NCI-H128 (cell line): ENCODE measurements at regions not wholly inside any gene's neighbourhood (a gene's known extent, or its start where the extent isn't known, plus 50 kb on each side); places are given as distances from the start of the nearest gene placed in this dataset.

ENCODE experiments used
- DNase-seq: peaks from one replicate; lab custom pipeline; 2025; ENCODE audit not compliant: unreplicated experiment; lab: John Stamatoyannopoulos, UW

DNA sequence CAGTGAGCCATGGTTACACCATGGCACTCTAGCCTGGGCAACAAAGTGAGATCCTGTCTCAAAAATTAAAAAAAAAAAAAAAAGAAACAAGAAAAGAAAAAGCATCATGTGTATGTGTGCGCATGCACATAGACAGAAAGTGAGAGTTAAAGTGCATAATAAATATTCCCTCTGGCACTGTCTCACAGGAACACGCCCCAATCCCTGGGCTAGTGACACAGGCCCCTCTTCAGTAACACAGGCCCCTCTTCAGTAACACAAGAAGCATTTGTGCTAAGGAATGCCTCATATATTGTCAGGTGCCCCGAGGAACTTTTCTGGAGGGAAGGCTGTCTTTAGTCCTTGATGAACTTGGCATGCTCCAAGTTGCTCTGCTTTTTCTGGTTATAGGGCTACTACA is 57.5 kb downstream of the RPL27A start:
- no peak for DNase-seq

DNA sequence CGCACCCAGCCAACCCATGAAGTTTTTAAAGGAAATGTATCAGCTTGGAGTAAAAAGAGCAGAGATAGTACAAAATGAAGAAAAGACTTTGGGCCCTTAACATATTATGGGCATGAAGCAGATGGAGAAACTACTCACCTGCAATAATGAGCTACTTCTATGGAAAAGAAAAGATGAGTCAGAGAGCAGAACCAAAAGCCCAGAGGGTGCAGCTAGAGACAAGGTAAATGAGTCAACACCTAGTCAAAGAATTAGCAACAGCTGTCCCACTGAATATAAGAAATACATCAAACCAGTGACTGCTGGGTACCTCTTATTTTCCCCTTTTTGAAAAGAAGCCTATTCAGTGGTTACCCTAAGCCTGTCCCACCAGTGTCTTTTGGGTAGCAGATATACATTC is 61.8 kb downstream of the RPL27A start:
- DNase-seq = no peak

GRCh38 chr11:8745431-8746253 is 63.0 kb downstream of the RPL27A start:
- DNase-seq = no peak

GRCh38 chr11:8746331-8746974 is 63.9 kb downstream of the RPL27A start:
- DNase-seq = no peak

DNA sequence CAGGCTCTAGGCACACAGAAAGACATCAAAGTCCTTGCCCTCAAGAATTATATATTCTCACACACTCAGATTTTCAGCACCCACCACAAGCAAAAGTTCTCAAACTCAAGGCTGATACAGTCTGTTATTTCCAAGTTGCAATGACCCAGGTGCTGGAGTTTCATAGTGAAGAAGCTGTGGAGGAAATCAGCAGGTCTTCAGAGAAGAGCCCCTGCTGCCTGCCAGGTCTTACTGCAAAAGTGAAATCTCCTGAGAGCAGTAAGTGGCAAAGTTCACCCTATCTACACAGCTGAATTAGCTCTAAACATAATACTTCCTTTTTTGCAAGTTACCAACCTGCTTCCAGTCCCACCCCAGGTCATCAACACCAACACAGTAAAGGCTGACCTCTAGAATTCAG is 64.6 kb downstream of the RPL27A start:
- DNase-seq = no peak

- DNase-seq = no peak
Measured at GRCh38 chr11:8748317-8748716, 65.7 kb downstream of the RPL27A start.

DNA sequence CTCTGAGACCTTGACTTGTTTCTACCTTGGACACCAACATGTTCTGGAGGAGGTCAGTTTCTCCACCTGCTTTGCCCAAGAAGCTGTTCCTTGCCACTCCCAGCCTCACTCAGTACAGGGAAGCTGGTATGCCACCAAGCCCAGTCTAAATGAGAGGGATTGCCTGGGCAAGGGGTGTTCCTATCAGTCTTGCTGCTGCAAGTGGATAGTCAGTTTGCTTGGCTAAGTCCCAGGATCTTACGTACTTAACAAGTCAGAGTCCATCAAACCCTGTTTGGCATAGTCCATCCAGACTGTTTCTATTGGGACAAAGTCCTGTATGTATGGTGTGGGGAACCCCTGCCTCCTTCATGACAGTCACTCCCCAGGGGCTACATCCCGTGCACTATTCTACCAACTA is 66.6 kb downstream of the RPL27A start:
- no peak for DNase-seq

DNA sequence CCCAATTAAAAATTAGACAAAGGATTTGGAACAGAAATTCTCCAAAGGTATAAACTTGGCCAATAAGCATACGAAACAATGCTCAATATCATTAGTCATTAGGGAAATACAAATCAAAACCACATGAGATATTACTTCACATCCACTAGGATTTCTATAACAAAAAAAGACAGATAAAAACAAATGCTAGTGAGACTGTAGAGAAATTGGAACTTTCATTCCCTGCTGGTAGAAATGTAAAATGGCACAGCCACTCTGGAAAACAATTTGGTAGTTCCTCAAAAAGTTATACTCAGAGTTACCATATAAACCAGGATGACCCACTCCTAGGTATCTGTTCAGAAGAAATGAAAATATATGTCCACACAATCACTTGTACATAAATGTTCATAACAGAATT is 71.6 kb downstream of the RPL27A start:
- DNase-seq = no peak

GRCh38 chr11:8756201-8756600 is 73.6 kb downstream of the RPL27A start:
- DNase-seq = no peak

- DNase-seq = no peak
Measured at GRCh38 chr11:8757047-8757446, 74.5 kb downstream of the RPL27A start.

- no peak for DNase-seq
Measured at GRCh38 chr11:8757533-8757932, 74.9 kb downstream of the RPL27A start.

- no peak for DNase-seq
Measured at GRCh38 chr11:8758619-8759169, 76.1 kb downstream of the RPL27A start.

DNA sequence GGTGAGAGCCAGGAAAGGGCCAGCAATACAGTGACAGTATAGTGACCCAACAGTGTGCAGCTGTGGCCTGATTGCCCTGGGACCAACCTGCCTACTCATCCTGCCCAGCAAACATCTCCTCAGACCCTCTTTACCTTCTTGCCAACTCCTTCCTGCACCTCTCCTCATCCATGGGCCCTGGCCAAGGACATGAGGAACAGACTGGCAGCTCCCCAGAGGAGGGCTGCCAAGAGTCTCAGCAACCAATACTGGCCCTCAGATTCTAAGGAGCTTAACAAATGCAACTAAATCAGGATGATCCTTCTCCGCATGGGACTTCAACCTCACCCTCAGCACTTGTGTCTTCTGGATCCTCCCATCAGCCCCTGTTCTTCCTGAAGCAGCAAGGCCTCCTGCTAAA is 77.0 kb downstream of the RPL27A start:
- no peak for DNase-seq

DNA sequence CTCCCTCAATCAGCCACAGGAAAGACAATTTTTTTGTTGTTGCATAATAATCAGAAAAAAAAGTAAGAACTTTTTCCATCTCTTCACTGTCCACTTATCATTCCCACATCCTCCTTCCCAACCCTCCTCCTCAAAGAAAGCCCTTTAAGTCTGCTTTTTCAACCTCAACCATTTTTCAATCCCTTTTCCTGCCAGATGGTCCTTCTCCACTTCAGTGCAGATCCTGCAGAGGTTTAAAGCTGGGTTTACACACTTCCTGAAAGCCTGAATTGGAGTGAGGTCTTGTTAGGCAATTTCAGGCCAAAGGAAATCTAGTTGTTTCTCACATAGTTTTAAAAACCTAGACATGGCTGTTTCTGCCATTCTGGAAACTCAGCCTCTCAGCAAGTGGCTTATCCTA is 78.3 kb downstream of the RPL27A start:
- no peak for DNase-seq

- no peak for DNase-seq
Measured at GRCh38 chr11:8763070-8763685, 80.6 kb downstream of the RPL27A start.

DNA sequence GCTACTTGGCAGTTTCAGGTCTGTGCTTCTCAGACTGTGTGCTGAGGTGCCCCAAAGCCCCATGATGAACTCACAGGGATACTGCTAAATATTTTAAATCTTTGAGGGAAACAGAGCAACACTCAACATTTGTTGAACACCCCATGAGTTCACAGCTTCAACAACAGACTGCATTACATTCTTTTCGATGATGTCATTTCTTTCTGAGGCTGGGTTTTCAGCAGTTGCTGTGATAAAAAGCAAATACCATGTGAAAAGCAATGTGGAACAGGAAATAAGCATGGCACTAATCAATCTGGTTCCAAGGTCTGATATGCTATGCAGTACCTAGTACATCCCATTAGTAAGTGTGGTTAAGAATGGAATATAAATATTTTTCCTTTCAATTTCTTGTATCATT is 82.7 kb downstream of the RPL27A start:
- DNase-seq = no peak

DNA sequence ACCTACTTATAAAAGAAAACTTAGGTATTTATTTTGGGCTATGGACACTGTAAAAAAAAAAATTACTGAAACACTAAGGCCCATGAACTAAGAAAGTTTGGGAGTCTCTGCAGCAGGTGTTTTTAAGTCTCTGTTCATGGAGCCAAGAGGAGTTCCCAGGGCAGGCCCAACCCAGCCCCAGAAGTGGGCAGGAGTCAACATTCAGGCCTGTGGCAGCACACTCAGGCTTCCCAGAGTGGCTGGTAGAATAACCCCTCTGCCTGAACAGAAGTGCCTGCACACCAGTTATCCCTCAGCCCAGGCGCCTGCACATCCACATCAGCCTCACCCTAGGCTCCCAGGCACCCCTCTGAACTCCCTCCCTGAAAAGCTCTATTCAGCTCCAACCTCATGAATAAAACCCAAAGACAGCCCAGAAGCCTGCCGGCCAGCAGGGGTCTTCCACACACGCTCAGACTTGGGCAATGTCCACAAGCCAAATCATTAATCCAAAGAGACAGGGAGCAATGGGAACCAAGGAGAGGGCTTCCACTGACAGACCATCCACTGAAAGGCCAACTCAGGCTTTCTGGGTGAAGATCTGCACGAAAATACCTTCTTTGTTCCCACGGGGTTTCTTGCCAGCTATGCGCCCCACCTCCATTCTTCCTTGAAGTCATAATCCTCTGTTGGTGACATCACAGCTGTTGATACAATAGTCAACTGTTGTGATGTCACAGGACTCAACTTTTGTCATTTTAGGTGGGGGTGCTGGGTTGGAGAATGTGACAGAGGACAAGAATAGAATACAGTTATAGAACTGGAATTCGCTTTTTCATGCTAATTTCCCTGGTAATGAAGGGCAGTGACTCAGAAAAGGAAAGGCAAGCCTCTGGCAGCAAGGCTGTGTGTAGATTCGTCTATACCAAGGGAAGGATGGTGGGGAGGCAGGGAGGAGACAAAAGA is 83.7 kb downstream of the RPL27A start:
- DNase-seq = no peak

DNA sequence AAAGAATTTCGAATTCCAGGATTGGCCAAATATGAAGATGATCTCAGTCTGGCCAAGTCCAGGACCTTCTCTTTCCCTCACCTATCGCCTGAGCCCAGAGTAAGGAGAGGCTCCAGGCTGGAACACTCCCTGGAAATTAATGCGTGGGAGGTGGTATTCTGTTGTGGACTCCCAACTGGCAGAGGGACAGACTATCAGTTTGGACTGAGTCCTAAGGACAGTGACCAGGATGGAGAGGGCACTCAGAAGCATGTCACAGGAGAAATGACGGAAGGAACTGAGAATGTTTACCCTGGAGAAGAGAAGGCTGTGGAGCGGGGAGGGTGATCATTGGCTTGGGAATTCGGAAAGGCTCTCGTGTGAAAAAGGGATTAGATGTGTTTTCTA is 84.4 kb downstream of the RPL27A start:
- DNase-seq = no peak

DNA sequence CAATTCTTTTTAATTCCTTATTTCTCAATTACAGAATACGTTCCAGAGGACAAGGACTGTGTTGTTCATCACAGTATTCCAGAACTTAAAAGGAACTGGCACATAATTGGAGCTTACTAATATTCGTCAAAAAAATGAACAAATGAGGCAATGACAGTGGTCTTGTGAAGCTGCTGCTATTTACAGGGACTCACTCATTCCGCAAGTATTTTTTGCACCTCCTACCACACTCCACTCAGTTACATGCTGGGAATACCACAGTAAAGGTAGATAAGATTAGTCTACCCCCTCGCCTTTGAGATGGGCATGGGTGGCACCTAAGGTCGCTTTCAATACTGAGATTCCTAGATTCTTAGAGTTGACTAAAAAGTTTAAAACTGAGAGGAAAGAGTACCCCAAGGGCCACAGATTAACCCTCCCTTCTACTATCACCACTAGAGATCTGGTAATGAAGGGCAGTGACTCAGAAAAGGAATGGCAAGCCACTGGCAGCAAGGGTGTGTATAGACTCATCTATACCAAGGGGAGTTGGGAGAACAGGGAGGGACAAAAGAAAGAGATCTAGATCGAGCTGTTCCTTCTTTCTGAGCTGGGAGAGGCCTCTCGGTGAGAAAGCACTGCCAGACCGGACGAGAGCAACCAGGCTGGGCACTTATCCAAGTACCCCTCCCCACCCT is 85.0 kb downstream of the RPL27A start:
- no peak for DNase-seq

DNA sequence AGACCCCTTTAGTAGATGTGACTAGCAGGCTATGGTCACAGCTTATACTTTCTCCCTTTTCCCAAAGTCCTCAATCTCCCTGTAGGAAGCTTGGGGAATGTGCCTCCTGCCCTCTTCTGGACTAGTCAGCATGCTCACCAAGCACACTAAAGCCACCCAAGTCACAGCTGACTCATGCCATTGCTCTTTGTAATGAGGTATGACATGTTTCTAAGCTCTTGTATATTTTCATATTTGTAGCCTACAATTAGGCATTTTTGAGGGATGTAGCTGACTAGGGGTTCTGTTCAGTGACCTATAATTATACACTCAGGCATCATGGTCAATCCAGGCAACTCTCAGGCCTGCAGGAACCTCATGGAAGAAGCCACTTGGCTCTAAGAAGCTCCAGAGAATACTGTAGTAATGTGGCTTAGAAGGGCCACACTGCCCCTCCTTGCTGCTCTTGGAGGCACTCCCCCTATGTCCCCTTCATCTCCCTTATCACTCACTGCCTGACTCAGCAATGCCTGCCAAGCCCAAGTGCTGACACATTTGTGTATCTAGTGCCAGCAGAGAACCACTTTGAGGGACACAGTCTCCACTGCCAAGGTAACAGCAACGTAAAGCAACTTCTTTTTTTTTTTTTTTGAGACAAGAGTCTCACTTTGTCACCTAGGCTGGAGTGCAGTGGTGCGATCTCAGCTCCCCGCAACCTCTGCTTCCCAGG is 86.2 kb downstream of the RPL27A start:
- DNase-seq = no peak
